ENCODE measurements at regions not wholly inside any gene's neighbourhood (a gene's known extent, or its start where the extent isn't known, plus 50 kb on each side); places are given as distances from the start of the nearest gene placed in this dataset.

DNA sequence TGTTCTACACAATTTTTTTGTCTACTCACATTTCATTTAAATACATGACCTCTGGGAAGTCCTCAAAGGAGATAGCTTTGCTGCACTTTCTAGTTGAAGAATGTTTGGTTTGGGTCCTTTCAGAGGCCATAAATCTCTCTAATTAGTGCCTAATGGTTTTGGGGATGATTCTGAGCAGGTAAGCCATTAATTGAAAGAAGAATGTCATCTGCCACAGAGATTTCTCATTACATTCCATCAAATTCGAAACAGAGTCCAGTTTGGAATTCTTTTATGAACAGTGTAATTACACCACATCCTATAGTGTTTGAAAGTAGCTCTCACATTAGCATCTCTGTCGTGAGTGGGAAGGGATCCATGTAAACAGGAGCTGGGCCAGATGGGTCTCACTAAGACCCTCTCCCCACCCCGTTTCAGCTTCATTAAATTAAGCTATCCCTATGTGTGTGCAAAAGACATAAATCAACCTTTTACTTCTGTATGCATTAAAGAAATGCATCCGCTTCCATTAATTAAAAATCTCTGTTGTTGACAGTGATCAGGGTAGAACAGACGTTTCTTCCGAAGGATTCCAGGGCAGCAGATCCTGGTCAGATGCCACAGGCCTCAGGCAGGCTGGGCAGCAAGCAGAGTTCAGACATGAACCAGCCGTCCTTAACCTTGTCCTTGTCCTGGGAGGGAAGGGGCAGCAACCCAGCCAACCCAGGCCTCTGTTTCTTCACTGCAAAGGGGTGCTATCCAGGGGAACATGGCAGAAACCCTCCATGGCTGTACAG, 99.8 kb upstream of the MAP1B start:
- TF ChIP-seq, protein P1, sequence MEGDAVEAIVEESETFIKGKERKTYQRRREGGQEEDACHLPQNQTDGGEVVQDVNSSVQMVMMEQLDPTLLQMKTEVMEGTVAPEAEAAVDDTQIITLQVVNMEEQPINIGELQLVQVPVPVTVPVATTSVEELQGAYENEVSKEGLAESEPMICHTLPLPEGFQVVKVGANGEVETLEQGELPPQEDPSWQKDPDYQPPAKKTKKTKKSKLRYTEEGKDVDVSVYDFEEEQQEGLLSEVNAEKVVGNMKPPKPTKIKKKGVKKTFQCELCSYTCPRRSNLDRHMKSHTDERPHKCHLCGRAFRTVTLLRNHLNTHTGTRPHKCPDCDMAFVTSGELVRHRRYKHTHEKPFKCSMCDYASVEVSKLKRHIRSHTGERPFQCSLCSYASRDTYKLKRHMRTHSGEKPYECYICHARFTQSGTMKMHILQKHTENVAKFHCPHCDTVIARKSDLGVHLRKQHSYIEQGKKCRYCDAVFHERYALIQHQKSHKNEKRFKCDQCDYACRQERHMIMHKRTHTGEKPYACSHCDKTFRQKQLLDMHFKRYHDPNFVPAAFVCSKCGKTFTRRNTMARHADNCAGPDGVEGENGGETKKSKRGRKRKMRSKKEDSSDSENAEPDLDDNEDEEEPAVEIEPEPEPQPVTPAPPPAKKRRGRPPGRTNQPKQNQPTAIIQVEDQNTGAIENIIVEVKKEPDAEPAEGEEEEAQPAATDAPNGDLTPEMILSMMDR (IDR thresholded peaks at IDR 0.05) = no peak
- TF ChIP-seq POLR2A (IDR thresholded peaks at IDR 0.05) = no peak
- no peak for TF ChIP-seq POLR2AphosphoS5 (IDR thresholded peaks at IDR 0.05)
